Dermis microvascular lymphatic vessel endothelial cell (primary cell): ENCODE measurements at regions not wholly inside any gene's neighbourhood (a gene's known extent, or its start where the extent isn't known, plus 50 kb on each side); places are given as distances from the start of the nearest gene placed in this dataset.

Source experiments
- DNase-seq, 2 donors: peaks; one replicate each; pipeline versions ENCODE4 v3.0.0 to v3.0.0-alpha.2; 2010; ENCODE audit warnings: low read depth in 2 of 2

DNA sequence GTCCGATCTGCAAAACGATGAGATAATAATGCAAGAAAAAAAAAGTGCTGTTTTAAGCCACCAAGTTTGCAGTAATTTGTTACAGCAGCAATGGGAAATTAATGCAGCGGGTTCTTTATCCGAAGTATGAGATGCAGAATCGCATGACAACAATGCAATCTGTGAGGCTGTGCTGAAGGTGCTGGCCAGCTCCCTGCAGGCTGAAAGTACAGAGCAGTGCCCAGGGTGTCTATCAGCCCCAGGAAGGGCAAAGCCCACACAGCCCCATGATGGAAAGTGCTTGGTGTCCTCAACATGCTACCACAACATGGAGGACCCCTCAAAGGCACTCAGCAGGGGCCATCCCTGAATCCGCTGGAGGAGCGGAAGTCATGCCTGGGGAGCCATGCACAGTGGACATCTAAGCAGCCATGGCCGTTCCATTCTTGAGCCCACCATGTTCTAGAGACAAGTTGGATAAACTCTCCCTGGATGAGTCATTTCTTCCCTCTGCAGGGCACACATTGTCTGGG is 199.5 kb upstream of the PFKP start:
- DNase-seq, result no peak

DNA sequence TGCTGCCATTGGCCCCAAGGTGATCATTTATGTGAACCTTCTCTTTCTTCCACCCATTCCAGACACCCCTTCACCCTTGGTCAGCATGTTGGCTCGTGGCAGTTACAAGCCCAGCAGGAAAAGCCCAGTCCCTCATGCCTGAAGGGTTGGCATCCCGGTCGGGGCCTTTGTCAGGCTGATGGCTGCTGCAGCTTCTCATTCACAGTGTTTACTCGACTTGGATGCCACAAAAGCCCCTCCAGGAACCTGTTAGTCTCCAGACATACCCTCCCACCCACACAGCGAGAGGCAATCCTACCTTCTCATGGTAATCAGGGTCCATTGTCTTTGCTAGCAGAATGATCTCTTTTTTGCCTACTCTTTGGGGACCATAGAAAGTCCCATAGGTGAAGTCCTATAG is 200.8 kb upstream of the PFKP start:
- no peak for DNase-seq

DNA sequence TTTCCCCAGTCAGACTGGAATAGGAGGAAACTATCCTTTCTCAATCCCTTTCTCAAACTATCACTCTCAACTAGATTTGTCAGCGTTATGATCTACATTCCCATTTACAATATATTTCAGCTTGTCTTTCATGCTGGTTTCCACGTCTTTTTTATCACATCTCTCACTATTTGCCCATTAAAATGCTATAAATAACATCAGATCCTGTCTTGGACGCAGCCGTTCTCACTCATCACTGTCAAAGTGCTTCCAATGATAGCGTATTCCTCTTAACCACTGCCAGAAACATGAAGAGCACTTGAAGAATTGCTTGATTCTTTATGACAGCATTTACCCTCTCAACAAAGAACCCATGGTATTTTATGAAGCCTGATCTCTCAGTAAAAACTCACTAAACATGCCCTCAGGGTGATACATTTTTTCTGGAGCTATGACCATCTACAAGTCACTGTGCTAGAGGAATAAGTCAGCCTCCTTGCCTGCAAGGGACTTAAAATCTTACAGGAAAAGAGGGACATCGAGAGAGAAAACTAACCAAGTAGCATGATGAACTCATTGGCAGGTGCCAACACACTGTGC is 205.6 kb upstream of the PFKP start:
- no peak for DNase-seq

DNA sequence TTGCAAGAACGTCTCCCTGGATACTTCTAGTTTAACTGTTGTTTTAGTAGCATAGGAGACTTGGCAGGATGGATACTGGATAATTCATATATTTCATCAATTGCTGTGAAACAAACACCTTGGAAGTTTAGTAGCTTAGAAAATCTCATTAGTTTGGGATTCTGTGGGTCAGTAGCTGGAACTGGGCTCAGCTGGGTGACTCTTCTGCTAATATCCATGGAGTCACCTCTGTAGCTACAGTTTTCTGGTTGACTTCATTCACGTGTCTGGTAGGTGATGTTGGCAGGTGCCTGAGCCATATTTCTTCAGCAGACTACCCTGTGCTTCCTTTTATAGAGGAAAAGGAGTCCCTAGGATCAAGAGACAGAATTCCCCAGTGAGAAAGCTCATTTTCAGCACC is 208.9 kb upstream of the PFKP start:
- DNase-seq, result no peak

DNA sequence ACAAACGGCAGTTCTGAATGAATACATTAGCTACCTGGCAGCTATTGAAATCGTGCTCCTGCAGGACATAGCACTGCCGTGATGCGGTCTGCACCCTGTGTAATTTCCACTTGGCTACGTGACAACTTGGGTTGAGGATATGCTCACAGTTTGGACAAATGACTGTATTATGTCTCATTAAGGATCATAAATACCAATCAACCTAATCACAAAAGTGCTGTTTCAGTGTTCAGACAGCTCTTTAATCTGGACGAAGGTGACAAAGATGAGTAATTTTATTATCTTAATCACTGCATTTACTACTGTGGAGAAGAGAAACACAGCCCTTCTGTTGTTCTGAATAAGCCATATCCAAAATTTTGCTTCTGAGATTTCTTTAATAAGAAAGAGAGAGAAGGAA is 210.8 kb upstream of the PFKP start:
- DNase-seq, result no peak

DNA sequence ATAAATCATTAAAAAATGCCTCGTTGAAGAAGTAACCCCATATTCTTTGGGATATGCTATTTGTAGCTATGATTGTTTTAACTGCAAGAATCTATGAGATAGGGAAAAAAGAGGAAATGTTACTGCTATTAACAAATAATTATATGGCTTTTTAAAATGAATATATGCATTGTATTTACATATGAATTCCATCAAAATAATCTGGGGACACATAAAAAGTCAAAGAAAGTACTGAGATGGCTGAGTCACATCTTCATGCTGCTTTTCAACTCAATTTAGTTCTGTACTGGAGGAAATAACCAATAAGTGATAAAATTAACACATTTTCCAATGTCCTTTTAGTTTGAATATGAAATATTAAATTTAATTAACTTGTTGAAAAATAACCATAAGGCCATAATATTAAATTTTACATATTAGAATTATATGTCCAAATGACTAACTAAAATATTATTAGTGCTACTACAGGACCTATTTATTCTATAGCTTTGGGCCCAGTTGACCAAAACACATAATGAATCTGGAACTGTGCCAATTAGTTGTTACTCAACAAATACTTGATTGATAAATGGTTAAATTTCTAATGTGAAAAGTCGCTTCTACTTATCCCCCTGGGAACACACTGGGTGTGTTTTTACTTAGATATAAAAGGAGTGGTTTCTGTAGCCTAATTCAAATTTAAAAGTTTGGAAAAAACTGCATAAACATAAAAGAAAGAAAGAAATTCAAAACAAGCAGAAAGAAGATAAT is 214.6 kb upstream of the PFKP start:
- no peak for DNase-seq

DNA sequence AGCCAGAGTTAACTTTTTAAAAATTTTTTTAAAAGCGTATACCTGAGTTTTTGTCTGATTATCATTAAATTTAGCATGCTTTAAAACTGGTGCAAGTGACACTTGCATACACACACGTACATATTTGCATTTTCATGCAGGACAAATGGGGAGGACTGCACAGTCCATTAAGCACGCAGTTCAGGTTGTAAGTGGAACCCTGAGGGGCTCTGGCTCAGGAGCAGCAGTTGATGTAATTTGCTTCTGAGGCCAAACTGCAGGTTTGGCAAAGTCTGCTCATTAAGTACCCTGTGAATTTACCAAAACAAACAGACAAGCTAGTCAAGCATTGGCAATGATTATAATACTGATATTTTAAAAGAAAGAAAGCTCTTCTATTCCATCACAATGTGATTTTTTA is 215.8 kb upstream of the PFKP start:
- no peak for DNase-seq

DNA sequence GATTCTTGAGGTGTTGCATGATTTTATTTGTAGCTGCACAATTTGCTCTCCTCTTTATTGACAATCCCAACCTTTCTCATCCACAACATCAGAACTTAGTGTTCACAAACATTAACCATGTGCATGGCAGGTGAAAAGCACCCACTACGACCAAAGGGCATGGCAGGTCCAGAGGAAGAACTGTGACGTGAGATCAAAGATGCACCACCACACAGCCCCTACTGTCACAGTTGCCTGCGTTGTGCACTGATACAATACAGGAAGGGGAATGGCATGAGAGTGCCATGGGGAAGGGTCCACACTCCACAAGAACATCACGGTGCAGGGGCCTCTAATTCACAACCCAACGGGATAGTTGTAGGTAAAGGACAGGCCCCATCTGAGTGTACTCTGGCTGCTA is 217.1 kb upstream of the PFKP start:
- DNase-seq, result no peak

DNA sequence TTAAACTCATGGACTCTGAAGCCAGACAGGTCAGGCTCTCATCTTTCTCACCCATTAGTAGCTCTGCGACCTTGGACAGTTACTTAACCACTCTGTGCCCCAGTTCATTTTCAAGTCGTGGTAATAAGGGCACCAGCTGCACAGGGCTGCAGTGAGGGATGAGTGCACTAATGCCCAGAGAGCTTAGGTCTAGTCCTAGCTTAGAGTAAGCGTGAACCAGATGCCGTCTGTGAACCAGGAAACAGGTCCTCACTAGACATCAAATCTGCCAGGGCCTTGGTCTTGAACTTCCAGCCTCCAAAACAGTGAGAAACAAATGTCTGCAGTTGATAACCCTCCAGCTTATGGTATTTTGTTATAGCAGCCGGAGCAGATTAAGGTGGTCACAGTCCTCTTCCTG is 222.4 kb upstream of the PFKP start:
- no peak for DNase-seq

DNA sequence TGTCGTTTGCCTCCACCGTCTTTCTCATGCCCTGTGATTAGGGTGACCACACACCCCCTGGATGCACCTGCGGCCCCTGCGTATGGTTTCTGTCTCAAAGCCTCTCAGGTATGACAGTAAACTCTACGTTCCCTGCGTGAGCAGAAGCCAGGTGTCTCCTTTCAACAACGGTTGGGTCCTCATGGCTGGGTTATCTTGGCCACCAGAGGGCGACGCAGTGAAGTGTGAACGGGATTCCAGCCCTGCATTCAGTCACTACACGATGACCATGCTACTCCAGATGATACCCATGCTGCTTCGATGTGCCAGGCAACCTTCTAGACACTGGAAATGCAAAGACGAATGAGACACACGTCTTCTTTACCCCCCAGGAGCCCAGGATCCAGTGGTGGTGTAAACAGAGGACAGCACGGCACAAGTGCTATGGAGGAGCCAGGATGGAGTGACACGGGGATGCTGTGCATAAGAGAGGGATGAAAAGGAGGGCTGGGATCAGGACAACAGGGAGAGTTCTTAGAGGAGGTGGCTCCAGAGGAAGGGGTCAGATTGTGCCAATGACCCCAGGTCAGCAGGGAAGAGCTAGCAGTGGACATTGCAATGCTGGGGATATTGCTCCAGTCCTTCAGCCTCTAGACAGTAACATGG is 228.1 kb upstream of the PFKP start:
- DNase-seq, result peak; percentile 35 to 57

DNA sequence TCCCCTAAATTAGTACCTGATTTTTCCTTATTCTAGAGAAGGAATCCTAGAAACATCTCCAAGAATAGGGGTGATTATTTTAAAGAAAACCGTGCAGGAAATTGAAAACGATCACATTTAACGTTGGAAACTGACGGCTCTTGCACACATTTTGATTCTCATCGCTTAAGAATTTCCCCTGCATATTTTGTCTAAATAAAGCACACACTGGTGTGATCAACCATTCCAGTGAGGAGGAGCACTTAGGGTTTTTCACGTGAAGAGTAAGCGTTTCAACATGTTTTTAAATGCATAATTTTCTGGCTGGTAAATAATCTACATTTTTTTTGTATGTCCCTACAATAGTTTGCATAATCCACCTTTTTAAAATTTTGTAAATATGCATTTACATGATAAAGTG is 229.7 kb upstream of the PFKP start:
- DNase-seq, result no peak

DNA sequence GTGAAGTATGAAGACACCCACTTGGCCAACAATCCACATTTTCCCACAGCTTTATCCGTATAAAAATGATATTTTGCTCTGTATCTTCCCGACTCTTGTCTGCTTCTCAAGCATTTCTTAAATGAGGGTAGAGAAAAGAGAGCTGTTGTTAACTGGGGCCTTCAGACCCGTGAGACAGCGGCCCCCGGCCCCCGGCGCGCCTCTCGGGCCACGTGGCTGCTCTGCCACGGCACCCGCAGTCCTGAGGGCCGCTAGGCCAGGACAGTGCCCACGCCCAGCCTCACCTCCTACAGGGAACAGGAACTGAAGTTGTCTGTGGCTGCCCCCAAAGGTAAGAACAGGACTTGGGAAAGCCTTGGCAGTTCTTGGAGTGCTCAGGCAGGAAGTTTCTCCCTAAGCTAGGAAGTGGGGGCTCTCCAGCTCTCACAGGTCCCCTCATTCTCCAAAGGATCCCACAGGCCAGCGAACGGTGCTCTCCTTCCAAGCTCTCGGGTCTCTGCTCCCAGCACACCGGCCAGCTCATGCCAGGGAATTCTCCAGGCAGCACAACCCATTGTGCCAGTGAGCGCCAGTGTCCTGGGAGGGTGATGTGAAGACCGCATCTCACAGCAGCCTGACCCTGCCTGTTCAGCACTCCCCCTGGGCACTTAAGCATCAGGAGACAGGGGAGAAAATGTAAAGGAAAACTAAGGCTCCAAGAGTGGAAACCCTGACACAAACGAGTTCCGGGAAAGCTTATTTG is 230.3 kb upstream of the PFKP start:
- no peak for DNase-seq

DNA sequence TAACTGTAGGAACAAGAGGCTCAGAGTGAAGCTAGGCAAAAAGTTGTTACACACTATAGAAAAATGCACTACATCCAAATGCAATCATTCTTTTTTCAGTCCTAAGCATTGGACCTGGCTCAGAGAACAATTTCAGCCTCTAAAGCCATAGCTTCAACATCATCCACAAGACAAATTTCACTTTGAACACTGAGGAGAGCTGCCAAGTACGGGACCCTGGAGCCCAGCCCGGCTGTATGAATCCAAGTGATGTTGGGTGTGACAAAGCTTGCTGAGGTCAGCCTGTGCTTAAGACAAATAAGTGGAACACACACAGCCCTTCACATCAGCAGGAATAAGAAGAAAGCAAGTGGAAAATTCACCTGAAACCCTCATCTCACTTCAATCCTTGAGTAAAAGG is 233.1 kb upstream of the PFKP start:
- no peak for DNase-seq

DNA sequence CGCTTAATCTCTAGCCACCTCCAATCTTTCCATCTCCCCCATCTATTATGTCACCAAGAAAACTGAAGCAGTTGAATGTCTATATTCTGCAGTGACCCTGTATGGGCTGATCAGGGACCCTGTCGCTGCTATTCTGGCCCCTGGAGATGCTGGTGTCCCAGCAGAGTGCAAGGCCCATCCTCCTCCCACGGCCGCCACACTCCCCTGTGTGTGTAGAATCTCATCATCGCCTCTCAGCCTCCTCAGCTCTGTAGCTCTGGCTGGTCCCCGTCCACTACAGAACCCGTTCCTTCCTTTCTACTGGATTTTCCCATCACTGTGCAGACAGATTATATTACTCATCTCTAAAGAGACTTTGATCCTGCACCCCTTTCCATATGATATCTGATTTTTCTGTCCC is 235.8 kb upstream of the PFKP start:
- no peak for DNase-seq

DNA sequence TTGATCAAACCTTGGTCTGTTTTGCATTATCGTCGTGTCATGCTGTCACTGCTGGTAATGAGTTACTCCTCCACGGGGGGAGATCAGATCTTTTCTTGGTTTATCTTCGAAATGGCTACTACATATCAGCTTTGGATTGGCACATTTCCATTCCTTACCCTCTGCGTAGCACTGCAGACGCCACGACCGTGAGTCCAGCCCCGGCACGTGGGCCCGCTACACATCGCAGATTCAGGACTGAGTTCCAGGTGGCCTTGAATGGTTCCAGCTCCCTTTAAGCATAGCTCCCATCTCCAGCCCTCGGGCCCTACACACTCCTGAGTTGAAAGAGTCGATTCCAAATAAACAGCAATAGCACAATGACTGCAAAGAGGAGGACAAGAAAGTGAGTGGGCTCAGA is 238.6 kb upstream of the PFKP start:
- DNase-seq, result no peak

DNA sequence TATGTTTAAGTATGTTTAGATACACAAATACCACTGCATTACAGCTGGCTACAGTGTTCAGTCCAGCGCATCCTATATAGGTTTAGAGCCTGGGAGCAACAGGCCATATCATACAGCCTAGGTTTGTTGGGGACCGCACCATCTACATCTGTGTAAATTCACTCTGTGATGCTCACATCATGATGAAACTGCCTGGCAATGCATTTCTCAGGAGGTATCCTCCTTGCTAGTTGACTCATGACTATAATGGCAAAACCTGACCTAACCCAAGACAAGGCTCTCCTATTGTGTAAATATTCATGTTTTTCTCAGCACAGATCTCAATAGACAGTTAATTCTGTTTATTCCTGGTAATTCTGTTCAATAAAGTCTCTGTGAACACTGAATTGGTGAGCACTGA is 240.7 kb upstream of the PFKP start:
- no peak for DNase-seq

DNA sequence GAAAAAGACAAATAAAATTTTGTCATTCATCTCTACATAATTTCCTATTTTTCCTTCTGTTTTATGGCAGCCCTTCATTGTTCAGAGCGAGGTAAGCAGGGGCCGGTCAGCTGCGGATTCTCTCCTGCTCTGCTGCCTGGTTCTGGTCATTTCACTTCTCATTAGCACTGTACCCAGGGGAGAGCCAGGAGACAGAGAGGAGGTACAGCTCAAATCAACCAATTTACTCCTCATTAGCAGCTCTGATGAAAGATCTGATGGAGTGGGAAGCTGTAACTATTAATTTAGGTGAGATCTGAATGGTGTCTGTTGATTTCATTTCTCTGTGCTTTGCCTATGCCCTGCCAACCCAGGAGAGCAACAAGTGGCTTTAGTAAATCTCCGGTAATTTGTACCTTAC is 241.5 kb upstream of the PFKP start:
- no peak for DNase-seq

DNA sequence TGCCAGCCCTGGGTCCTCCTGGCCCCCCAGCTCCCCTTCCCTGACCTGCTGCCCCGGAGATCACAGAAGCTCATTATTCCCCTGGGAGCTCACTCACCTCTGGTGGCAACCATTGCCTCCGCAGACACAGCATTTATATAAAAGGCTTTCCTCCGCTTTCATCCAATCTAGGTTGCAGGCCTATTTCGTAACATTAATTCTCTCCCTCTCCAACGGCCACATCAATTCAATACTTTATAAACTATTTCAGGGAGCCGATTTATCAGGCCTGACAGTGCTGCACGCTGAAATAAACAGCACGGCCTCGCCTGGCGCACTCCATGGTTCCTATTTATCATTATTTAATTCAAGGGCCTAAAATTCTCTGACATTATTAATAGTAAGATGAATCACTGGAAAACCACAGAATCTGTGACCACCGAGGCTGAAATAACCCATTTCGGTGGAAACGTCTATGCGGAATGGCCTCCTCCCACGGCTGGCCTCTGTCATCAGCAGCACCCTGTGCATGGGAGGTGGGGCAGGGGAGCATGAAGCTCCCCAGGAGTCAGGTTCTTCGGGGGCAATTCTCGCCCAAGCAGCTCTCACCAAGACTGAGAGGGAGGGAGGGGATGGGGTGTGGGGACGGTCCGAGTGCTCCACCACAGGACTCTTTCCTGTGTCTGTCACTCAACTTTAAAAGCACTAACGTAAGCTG is 249.3 kb upstream of the PFKP start:
- no peak for DNase-seq

DNA sequence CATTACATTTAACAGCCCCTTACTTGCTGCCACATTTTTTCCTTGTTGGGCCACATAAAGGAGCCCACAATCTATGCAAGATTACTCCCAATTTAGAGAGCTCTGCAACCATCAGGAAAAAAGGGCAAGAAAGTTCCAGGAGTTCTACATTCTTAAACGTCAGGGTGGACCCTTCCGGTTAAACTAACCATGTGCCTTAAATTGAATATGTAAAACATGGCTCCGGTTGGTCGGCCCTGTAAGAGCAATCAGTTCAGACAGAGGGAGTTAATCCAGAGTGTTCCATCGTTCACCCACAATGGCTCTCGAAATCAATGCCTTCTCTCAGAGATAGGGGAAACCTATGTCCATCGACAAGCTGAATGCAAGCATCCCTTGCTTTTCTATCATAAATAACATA is 253.7 kb upstream of the PFKP start:
- DNase-seq, result no peak

DNA sequence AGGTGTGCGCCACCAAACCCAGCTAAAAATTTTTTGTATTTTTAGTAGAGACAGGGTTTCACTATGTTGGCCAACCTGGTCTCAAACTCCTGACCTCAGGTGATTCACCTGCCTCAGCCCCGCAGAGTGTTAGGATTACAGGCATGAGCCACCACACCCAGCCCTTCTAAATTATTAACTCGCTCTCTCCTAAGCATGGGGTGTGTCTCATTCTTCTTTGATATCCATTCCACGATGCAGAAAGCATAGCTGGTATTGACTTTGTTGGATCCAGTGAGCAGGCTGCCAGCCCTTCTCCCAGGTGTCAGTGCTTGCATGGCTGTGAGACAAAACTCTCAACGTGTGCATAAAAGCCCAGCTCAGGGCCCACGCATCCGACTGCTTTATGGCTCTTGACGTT is 254.1 kb upstream of the PFKP start:
- DNase-seq, result no peak

DNA sequence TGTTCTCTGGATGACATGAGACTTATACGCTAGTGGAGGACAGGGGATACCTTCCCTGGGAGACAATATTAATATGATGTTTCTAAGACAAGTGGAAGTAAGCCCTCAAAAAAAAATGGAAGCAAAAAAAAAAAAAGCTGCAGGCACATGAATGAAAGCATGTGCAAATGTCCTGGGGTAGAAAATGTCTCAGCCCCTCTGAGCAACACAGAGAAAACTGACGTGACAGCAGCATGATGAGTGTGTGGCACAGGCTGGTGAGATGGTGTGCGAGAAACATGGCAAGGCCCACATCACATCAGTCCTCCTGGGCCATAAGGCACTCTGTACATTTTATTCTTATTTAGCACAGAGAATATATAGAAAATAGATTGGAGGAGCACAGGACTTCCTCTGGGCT is 254.7 kb upstream of the PFKP start:
- no peak for DNase-seq

DNA sequence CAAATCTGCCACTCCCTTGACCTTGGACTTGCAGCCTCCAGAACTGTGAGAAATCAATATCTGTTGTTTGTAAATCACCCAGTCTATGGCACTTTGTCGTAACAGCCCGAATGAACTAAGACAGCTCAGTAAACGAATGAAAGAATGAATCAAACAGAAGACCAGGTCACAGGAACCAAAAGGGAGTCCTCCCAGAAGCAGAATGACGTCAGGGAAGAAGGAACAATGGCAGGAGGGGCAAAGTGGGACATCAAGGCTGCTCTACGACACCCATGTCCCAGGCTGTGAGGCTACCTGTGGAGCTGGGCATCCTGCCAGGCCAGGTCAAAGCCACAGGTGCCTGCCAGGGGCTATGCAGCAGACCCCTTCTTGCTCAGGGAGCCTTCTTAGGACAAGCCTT is 267.2 kb upstream of the PFKP start:
- no peak for DNase-seq
